HG03139 (cell line): ENCODE measurements at regions not wholly inside any gene's neighbourhood (a gene's known extent, or its start where the extent isn't known, plus 50 kb on each side); places are given as distances from the start of the nearest gene placed in this dataset.
"Not testable (repeated sequence)": the region's sequence is repeated elsewhere in the genome, so short reads cannot be mapped to it uniquely, and the experiment has no call there.

Experiments used
- ATAC-seq: cut with Tn5 transposase; IDR thresholded peaks from one replicate; pipeline ENCODE4 v1.9.1; 2021; ENCODE audit not compliant: unreplicated experiment

DNA sequence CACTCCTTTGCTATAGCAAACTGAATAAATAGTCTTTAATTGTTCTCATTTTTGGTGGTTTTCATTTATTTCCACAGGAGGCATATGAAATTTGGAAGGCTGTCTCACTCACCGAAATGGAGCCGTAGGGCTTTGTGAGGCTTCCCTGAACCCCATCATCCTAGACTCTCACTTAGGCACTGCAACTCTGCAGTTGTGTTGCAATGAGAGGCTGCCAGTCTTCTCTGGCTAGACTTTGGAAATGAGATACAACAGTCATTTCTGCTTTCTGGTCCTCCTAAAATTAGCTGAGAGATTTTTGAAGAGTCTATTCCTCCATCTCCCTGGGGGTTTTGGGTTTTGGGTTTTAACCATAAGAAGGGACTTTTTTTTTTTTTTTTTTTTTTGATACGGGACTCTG lies 146.5 kb downstream of the SH3BGRL start:
- ATAC-seq: no peak

DNA sequence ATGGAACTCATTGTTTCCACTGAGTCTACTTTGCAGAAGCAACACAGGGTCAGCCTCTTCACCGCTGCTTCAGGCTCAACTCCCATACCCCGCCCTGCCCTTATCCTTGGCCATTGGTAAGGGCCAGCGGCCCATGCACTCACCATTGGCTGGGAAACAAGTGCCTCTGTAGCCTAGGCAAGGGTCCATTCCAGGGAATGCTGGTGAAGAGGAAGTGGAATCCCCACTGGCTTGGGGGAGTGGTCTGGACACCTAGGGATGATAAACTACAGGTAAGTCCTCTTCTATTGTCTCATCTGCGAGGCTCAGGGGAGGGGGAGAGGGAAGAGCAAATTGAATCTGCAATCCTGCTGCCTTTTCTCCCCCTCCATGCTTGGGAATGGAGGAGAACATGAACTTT lies 153.1 kb downstream of the SH3BGRL start:
- no peak for ATAC-seq

DNA sequence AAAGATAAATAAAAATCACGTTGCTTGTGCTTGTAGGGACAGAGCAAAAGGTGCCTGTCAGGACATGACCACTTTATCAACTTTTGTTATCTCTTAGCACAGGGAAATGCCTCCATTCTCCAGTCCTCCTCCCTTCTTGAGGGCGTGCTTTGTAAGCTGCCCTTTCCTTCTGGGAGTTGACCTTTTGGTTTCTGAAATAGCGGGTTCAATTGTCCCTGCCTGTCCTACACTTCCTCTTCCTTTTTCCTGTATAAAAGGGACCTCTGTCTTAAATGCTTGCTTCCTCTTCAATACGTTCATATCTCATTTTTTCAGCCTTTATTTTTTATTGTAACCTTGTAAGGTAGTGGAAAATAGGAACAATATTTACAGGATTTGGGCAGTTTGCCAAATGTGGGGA lies 153.5 kb downstream of the SH3BGRL start:
- no peak for ATAC-seq

DNA sequence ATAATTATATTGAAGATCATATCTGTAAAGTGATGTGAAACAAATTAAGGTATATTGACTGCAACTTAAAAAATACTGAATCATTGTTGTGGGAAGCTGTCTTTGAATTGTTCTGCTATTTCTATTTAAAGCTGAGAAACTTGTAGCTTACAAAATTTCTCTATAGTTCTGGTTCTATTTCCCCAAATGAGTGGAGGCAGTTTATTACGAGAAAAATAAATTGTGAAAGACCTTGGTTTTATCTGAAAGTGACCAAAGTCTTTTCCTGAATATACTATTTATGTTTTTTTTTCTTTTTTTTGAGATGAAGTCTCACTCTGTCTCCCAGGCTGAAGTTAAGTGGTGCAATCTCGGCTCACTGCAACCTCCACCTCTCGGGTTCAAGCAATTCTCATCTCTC lies 165.4 kb downstream of the SH3BGRL start:
- no peak for ATAC-seq

DNA sequence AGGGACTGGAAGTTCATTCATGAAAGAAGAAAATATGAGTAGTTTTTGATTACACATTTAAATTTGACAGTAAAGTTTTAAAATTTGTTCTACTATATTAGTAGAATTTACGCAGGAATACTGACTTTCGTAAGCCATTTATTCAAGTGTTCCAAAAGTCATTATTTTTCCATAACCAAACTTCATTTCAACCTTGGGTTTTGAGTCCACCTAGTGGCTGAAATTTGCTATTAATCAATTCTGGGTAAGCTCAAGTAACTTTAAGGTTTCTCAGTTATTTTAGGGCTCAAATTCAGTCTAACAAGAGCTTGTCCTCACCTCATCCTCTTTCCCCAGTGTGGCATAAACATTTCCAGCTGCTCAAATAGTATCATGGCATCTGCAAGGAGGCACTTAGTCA lies 175.4 kb downstream of the SH3BGRL start:
- ATAC-seq: no peak

DNA sequence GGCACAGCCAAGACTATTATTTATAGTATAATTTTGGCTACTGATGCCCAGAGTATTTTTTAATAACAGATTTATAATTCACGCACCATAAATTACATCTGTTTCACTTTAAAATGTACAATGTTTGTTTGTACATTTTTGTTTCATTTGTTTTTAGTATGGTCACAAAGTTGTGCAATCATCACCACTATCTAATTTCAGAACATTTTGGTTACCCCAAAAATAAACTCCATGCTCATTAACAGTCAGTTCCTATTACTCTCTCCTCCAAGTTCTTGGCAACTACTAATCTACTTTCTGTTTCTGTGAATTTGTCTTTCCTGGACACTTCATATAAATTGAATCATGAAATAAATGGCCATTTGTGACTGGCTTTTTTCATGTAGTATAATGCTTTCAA lies 176.7 kb downstream of the SH3BGRL start:
- ATAC-seq: no peak

DNA sequence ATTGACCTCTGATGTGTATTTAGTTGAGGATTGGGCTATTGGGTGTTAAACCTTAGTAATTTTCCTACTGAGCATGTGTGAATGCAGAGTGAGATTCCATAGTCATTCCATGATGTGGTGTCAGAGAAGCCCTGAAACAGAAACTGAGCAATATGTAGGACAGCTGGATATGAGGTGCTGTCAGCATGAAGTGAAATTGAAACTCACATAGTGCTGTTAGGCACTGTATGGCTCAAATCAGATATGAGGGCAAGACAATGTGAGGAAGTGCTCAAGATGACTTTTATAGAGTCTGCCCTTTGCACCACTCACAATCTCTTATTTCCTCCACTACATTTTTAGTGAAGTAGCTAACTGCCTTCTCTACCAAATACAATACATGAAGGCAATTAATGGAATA lies 188.3 kb downstream of the SH3BGRL start:
- ATAC-seq: peak; percentile 77

DNA sequence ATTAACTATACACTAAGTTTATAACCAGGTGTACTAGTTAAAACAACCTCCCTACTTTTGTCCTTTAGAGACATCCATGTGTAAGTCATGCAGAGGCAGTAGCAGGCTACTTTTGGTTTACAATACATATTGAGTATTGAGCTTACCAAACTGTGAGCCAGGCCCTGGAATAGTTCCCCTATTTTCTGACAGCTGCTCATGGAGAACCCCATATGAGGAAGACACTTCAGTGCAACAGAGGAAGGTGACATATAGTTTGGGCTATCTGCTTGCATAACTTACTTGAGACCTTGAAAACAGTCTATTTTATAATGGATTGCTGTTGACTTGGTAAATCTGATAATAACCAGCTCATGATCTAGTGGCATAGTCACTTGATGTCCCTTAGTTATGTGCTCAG lies 190.5 kb downstream of the SH3BGRL start:
- no peak for ATAC-seq

DNA sequence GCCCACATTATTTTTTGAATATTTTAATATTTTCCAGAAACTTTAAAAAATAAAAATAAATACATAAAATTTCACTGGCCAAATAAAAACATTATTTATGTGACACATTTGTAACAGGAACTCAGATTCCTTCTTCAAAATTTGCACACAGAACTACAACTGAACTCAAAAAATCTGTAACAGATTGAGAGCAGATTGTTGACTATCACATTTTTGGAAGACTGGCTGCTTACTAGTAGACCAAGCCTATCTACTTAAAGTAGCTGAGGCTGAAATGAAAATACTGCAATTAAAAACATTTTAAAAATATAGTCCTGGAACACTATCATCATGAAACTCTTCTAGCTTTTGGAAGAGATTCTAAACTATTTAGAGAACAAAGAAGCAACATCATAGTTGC lies 203.9 kb downstream of the SH3BGRL start:
- no peak for ATAC-seq

DNA sequence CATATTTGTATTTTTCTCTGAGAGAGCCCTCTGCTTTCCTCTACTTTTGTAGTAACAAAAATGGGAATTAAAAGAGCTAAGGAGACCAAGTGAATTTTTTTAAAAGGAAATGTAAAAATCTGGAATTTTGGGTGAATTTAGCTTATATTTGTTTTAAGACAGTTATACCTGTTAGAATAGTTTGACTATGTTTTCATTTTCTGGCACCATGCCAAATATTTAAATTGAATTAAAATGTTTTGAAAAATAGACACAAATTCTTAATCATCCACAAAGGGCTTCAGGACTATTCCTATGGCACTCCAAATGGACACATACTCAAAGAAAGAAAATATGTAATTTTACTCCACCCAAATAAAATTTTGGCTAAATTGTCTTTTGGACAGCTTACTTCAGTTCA lies 209.6 kb downstream of the SH3BGRL start:
- ATAC-seq: no peak

DNA sequence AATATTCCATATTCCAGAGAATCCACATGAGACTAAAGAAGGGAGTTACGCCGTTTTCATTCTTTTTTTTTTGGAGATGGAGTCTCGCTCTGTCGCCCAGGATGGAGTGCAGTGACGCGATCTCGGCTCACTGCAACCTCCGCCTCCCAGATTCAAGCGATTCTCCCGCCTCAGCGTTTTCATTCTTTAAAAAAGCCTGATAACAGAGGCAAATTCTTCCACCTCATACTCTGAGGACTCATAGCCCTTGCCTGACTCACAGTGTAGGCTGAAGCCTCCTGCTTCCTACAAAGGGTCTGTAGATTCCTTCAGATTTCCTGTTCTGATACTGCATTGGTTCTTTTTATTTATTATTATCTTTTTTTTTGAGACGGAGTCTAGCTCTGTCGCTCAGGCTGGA lies 210.5 kb downstream of the SH3BGRL start:
- ATAC-seq: no peak

DNA sequence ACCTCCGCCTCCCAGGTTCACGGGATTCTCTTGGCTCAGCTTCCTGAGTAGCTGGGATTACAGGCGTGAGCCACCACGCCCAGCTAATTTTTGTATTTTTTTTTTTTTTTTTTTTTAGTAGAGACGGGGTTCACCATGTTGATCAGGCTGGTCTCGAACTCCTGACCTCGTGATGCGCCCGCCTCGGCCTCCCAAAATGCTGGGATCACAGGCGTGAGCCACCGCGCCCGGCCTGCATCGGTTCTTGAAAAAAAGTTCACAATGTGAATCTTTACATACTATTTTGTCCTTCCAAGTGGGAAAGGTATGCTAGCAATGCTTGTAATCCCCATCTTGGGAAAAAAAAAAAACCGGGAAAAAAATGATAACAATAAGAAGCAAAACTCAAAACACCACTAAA lies 211.0 kb downstream of the SH3BGRL start:
- not testable (repeated sequence) for ATAC-seq

DNA sequence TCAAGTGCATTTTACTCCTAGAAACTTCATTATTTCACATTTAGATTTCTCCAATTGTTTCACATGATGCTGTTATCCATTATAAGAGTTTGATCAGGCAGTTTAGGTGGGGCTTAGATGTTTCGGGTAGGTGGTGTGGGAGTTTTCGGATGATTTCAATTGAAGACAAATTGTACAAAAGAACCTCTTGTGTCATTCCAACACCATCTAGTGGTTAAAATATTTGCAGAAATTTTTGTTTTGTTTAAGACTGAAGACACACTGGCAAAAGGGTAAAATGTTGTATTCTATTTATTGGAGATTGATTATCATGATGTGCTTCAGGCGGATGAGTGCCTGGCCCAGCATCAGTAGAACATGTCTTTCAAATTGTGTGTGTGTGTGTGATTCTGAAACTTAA lies 212.7 kb downstream of the SH3BGRL start:
- no peak for ATAC-seq
